ENCODE measurements at regions not wholly inside any gene's neighbourhood (a gene's known extent, or its start where the extent isn't known, plus 50 kb on each side); places are given as distances from the start of the nearest gene placed in this dataset.
"Not testable (repeated sequence)": the region's sequence is repeated elsewhere in the genome, so short reads cannot be mapped to it uniquely, and the experiment has no call there.

DNA sequence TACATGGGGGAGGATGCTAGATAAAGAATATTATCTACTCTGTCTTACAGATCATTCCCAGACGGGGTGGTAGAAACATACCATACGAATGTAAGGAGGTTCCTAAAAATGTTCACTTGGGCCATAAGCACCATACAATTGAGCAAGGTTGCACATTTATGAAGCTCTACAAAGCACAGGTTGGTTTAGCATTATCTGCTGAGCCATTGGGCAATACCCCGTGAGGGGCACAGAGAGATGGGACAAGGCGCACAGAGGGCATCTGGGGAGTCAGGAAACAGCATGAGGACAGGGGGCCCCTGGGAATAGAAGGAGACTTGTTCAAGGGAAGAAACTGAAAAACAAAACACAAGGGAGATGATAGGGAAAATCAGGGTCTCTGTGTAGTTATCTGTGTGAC, 305.3 kb downstream of the TRIML1 start:
- Histone ChIP-seq H3K27me3 (ENCODE audit: control insufficient read depth in 1 of 2, insufficient read depth in 2 of 2, low read length in 2 of 2) (no peaks in the 10 kb centered on the region), H3K27ac (ENCODE audit: low read depth in 1 of 2, low read length in 2 of 2) (no peak overlapping the region), H3K4me1 (ENCODE audit: insufficient read depth, low read length) (no peaks in the 10 kb centered on the region), H3K36me3 (ENCODE audit: insufficient read depth, low read length) (no peaks in the 10 kb centered on the region), H3K4me3 (ENCODE audit: low read length) (no peak overlapping the region), H3K9me3 (ENCODE audit: control insufficient read depth in 1 of 2, insufficient read depth in 1 of 2, low read length in 2 of 2) (peaks cover 0 to 14% of the 10 kb centered on the region in 2 experiments)
- no peak overlapping the region for H3K4me3 Mint-ChIP-seq
- peaks cover 10% of the 10 kb centered on the region for H3K9me3 Mint-ChIP-seq
- no peaks in the 10 kb centered on the region for H3K4me1 Mint-ChIP-seq (ENCODE audit: low read depth)
- ATAC-seq (ENCODE audit: poor library complexity) (no peak), DNase-seq (no peak)
- CTCF ChIA-PET: no interaction called here
- intact Hi-C loops (cut with DNase I, micrococcal nuclease): no loop called here
- H3K27ac Mint-ChIP-seq: no peak overlapping the region
- TF ChIP-seq, protein P1, sequence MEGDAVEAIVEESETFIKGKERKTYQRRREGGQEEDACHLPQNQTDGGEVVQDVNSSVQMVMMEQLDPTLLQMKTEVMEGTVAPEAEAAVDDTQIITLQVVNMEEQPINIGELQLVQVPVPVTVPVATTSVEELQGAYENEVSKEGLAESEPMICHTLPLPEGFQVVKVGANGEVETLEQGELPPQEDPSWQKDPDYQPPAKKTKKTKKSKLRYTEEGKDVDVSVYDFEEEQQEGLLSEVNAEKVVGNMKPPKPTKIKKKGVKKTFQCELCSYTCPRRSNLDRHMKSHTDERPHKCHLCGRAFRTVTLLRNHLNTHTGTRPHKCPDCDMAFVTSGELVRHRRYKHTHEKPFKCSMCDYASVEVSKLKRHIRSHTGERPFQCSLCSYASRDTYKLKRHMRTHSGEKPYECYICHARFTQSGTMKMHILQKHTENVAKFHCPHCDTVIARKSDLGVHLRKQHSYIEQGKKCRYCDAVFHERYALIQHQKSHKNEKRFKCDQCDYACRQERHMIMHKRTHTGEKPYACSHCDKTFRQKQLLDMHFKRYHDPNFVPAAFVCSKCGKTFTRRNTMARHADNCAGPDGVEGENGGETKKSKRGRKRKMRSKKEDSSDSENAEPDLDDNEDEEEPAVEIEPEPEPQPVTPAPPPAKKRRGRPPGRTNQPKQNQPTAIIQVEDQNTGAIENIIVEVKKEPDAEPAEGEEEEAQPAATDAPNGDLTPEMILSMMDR (IDR thresholded peaks at IDR 0.05): no peak
- POLR2A ChIA-PET: no interaction called here
- H3K27me3 Mint-ChIP-seq: no peaks in the 10 kb centered on the region
- no peaks in the 10 kb centered on the region for H3K36me3 Mint-ChIP-seq (ENCODE audit: low read depth)

DNA sequence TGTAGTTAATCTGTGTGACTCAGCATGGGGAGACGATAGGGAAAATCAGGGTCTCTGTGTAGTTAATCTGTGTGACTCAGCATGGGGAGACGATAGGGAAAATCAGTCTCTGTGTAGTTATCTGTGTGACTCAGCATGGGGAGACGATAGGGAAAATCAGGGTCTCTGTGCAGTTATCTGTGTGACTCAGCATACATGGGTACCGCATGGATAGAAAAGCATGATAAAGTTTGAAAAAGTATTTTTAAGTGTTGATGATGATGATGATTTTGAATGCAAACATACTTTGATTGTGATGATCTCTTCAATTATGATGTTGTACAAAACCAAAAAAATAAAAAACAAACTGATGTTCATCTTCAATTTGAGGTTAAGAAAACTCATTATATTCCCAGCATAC, 309.8 kb downstream of the TRIML1 start:
- H3K27me3 ChIP-seq (ENCODE audit: control insufficient read depth in 1 of 2, insufficient read depth in 2 of 2, low read length in 2 of 2); ATAC-seq (ENCODE audit: poor library complexity); H3K9me3 ChIP-seq (ENCODE audit: control insufficient read depth in 1 of 2, insufficient read depth in 1 of 2, low read length in 2 of 2); CTCF ChIA-PET; H3K27ac Mint-ChIP-seq; POLR2A ChIA-PET; DNase-seq; H3K36me3 ChIP-seq (ENCODE audit: insufficient read depth, low read length); H3K36me3 Mint-ChIP-seq (ENCODE audit: low read depth); H3K27me3 Mint-ChIP-seq; intact Hi-C loops (cut with DNase I, micrococcal nuclease); H3K9me3 Mint-ChIP-seq; H3K27ac ChIP-seq (ENCODE audit: low read depth in 1 of 2, low read length in 2 of 2); H3K4me1 Mint-ChIP-seq (ENCODE audit: low read depth); H3K4me3 Mint-ChIP-seq; H3K4me3 ChIP-seq (ENCODE audit: low read length); H3K4me1 ChIP-seq (ENCODE audit: insufficient read depth, low read length): not testable (repeated sequence)

DNA sequence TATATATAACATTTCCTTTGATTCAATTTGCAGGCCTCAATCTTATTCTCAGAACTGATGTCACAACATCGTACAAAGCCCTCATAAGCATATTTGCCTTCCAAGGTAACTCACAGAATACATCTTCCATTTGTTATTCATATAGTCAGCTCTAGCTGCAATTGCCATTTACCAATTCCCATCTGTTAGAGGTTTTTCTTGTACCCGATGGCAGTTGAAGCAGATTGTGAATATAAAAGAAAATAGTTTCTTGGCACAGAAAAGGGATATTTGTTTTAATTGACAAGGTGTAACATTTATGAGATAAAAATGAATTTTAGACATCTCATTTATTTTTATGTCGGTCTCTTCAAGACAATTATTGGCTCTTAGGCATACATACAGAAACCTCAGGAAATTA, 311.3 kb downstream of the TRIML1 start:
- peaks cover 7% of the 10 kb centered on the region for H3K9me3 Mint-ChIP-seq
- H3K4me1 ChIP-seq (ENCODE audit: insufficient read depth, low read length): no peaks in the 10 kb centered on the region
- ChIA-PET CTCF (no interaction called here), POLR2A (no interaction called here)
- no peaks in the 10 kb centered on the region for H3K27me3 Mint-ChIP-seq
- no peaks in the 10 kb centered on the region for H3K4me1 Mint-ChIP-seq (ENCODE audit: low read depth)
- no peak overlapping the region for H3K4me3 ChIP-seq (ENCODE audit: low read length)
- no peaks in the 10 kb centered on the region for H3K27me3 ChIP-seq (ENCODE audit: control insufficient read depth in 1 of 2, insufficient read depth in 2 of 2, low read length in 2 of 2)
- no peak overlapping the region for H3K27ac ChIP-seq (ENCODE audit: low read depth in 1 of 2, low read length in 2 of 2)
- no peak overlapping the region for H3K4me3 Mint-ChIP-seq
- H3K36me3 Mint-ChIP-seq (ENCODE audit: low read depth): no peaks in the 10 kb centered on the region
- DNase-seq (no peak), ATAC-seq (ENCODE audit: poor library complexity) (no peak)
- H3K36me3 ChIP-seq (ENCODE audit: insufficient read depth, low read length): no peaks in the 10 kb centered on the region
- TF ChIP-seq, protein P1 (IDR thresholded peaks at IDR 0.05): no peak
- intact Hi-C loops (cut with DNase I, micrococcal nuclease): no loop called here
- no peak overlapping the region for H3K27ac Mint-ChIP-seq
- peaks cover 0 to 4% of the 10 kb centered on the region in 2 experiments for H3K9me3 ChIP-seq (ENCODE audit: control insufficient read depth in 1 of 2, insufficient read depth in 1 of 2, low read length in 2 of 2)

DNA sequence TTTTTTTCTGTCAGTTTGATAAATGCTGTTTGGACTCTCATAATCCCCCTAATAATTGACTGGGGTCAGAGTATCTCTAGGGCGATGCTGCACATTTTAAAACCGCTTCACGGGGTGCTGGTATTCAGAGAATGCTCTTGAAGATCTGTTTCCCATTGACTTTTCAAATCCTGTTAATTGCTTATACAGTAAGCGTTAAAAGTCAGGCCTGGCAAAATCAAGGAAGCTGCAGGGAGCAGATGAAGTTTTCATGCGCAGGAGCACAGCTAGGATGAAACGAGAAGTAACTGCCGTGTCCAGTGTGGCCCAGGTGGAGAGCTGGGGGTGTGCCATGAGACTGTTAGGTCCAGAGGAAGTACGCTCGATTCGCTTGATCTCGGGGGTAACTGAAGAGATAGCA, 312.9 kb downstream of the TRIML1 start:
- peaks cover 0 to 9% of the 10 kb centered on the region in 2 experiments for H3K9me3 ChIP-seq (ENCODE audit: control insufficient read depth in 1 of 2, insufficient read depth in 1 of 2, low read length in 2 of 2)
- Mint-ChIP-seq H3K4me1 (ENCODE audit: low read depth) (no peaks in the 10 kb centered on the region), H3K27ac (no peak overlapping the region), H3K27me3 (no peaks in the 10 kb centered on the region), H3K4me3 (no peak overlapping the region), H3K36me3 (ENCODE audit: low read depth) (no peaks in the 10 kb centered on the region), H3K9me3 (peaks cover 7% of the 10 kb centered on the region)
- H3K36me3 ChIP-seq (ENCODE audit: insufficient read depth, low read length): no peaks in the 10 kb centered on the region
- no peak for DNase-seq
- TF ChIP-seq, protein P1 (IDR thresholded peaks at IDR 0.05): no peak
- H3K4me3 ChIP-seq (ENCODE audit: low read length): no peak overlapping the region
- intact Hi-C loops (cut with DNase I, micrococcal nuclease): no loop called here
- POLR2A ChIA-PET: no interaction called here
- no peak for ATAC-seq (ENCODE audit: poor library complexity)
- no peaks in the 10 kb centered on the region for H3K4me1 ChIP-seq (ENCODE audit: insufficient read depth, low read length)
- H3K27me3 ChIP-seq (ENCODE audit: control insufficient read depth in 1 of 2, insufficient read depth in 2 of 2, low read length in 2 of 2): no peaks in the 10 kb centered on the region
- CTCF ChIA-PET: no interaction called here
- no peak overlapping the region for H3K27ac ChIP-seq (ENCODE audit: low read depth in 1 of 2, low read length in 2 of 2)

All from CD4-positive, alpha-beta T cell (primary cell).